Testis (tissue), 2 donors: ENCODE measurements at regions not wholly inside any gene's neighbourhood (a gene's known extent, or its start where the extent isn't known, plus 50 kb on each side); places are given as distances from the start of the nearest gene placed in this dataset.

ENCODE experiments used
- CTCF ChIP-seq, 3 experiments: fragments of 450-650 bp in 2 of 3; fragments of 200-600 bp in 1 of 3; sonication (generic) in 1 of 3; IDR thresholded peaks; one replicate each; pipeline ENCODE4 v1.5.1; 2016 to 2019; ENCODE audit warnings: antibody characterized with exemption in 3 of 3, mild to moderate bottlenecking in 2 of 3, moderate library complexity in 1 of 3
- POLR2A ChIP-seq: fragments of 450-650 bp; IDR thresholded peaks from one replicate; pipeline ENCODE4 v1.6.1; 2017; ENCODE audit warnings: antibody characterized with exemption, mild to moderate bottlenecking, moderate library complexity

GRCh38 chr15:35630532-35630931 is 84.6 kb upstream of the DPH6 start:
- no peak for TF ChIP-seq POLR2A
- TF ChIP-seq CTCF (IDR thresholded peaks at IDR 0.05) = no peak
